ENCODE measurements at regions not wholly inside any gene's neighbourhood (a gene's known extent, or its start where the extent isn't known, plus 50 kb on each side); places are given as distances from the start of the nearest gene placed in this dataset.

- H3K4me1 Mint-ChIP-seq (ENCODE audit: low read depth) = peaks cover 25% of the 10 kb centered on the region
- no peak overlapping the region for H3K27ac Mint-ChIP-seq
- no peaks in the 10 kb centered on the region for H3K36me3 Mint-ChIP-seq (ENCODE audit: low read depth)
- no peak overlapping the region for H3K4me3 Mint-ChIP-seq
- peaks cover 9% of the 10 kb centered on the region for H3K27me3 Mint-ChIP-seq (ENCODE audit: insufficient read depth)
- no peak for DNase-seq
- H3K9me3 Mint-ChIP-seq = no peaks in the 10 kb centered on the region
- TF ChIP-seq CTCF (IDR thresholded peaks at IDR 0.05) = no peak
Observed at GRCh38 chr13:24074678-24075077, 85.8 kb upstream of the SPATA13 start.

- Mint-ChIP-seq H3K4me1 (ENCODE audit: low read depth) (peaks cover 25% of the 10 kb centered on the region), H3K9me3 (no peaks in the 10 kb centered on the region), H3K36me3 (ENCODE audit: low read depth) (no peaks in the 10 kb centered on the region), H3K27ac (no peak overlapping the region), H3K27me3 (ENCODE audit: insufficient read depth) (peaks cover 9% of the 10 kb centered on the region), H3K4me3 (no peak overlapping the region)
- no peak for TF ChIP-seq CTCF (IDR thresholded peaks at IDR 0.05)
- DNase-seq = no peak
Observed at GRCh38 chr13:24075137-24075975, 85.2 kb upstream of the SPATA13 start.

- H3K36me3 Mint-ChIP-seq (ENCODE audit: low read depth) = no peaks in the 10 kb centered on the region
- H3K27ac Mint-ChIP-seq = no peak overlapping the region
- DNase-seq = no peak
- no peaks in the 10 kb centered on the region for H3K9me3 Mint-ChIP-seq
- H3K4me1 Mint-ChIP-seq (ENCODE audit: low read depth) = peaks cover 19% of the 10 kb centered on the region
- TF ChIP-seq CTCF (IDR thresholded peaks at IDR 0.05) = no peak
- peak overlapping the region; percentile 69 for H3K4me3 Mint-ChIP-seq
- H3K27me3 Mint-ChIP-seq (ENCODE audit: insufficient read depth) = peaks cover 7% of the 10 kb centered on the region
Observed at GRCh38 chr13:24076109-24076508, 84.4 kb upstream of the SPATA13 start.

- H3K36me3 Mint-ChIP-seq (ENCODE audit: low read depth) = no peaks in the 10 kb centered on the region
- peaks cover 14% of the 10 kb centered on the region for H3K4me1 Mint-ChIP-seq (ENCODE audit: low read depth)
- H3K27me3 Mint-ChIP-seq (ENCODE audit: insufficient read depth) = peaks cover 7% of the 10 kb centered on the region
- H3K4me3 Mint-ChIP-seq = peak overlapping the region; percentile 69
- no peak for TF ChIP-seq CTCF (IDR thresholded peaks at IDR 0.05)
- no peaks in the 10 kb centered on the region for H3K9me3 Mint-ChIP-seq
- no peak for DNase-seq
- H3K27ac Mint-ChIP-seq = no peak overlapping the region
Observed at GRCh38 chr13:24076636-24077035, 83.9 kb upstream of the SPATA13 start.

- TF ChIP-seq CTCF (IDR thresholded peaks at IDR 0.05) = no peak
- Mint-ChIP-seq H3K27me3 (ENCODE audit: insufficient read depth) (peaks cover 13% of the 10 kb centered on the region), H3K4me1 (ENCODE audit: low read depth) (peaks cover 9% of the 10 kb centered on the region), H3K27ac (no peak overlapping the region), H3K36me3 (ENCODE audit: low read depth) (no peaks in the 10 kb centered on the region), H3K4me3 (no peak overlapping the region), H3K9me3 (no peaks in the 10 kb centered on the region)
- no peak for DNase-seq
Observed at GRCh38 chr13:24080134-24080533, 80.4 kb upstream of the SPATA13 start.
